ENCODE measurements at regions not wholly inside any gene's neighbourhood (a gene's known extent, or its start where the extent isn't known, plus 50 kb on each side); places are given as distances from the start of the nearest gene placed in this dataset.
"Not testable (repeated sequence)": the region's sequence is repeated elsewhere in the genome, so short reads cannot be mapped to it uniquely, and the experiment has no call there.

GRCh38 chr11:69869311-69869939, 50.2 kb upstream of the FGF3 start:
- no peak for DNase-seq

- no peak for DNase-seq
Measured at GRCh38 chr11:69870766-69871165, 51.5 kb upstream of the FGF3 start.

- no peak for DNase-seq
Measured at GRCh38 chr11:69873166-69874077, 54.2 kb upstream of the FGF3 start.

- DNase-seq = no peak
Measured at GRCh38 chr11:69874178-69874983, 55.2 kb upstream of the FGF3 start.

GRCh38 chr11:69874984-69875624, 55.9 kb upstream of the FGF3 start:
- no peak for DNase-seq

GRCh38 chr11:69876013-69876412, 56.8 kb upstream of the FGF3 start:
- DNase-seq = no peak

- no peak for DNase-seq
Measured at GRCh38 chr11:69877235-69877634, 58.0 kb upstream of the FGF3 start.

- not testable (repeated sequence) for DNase-seq
Measured at GRCh38 chr11:69877704-69878103, 58.5 kb upstream of the FGF3 start.

- DNase-seq = no peak
Measured at GRCh38 chr11:69878144-69878883, 59.1 kb upstream of the FGF3 start.

- no peak for DNase-seq
Measured at GRCh38 chr11:69878927-69879728, 59.9 kb upstream of the FGF3 start.

- no peak for DNase-seq
Measured at GRCh38 chr11:69879729-69880005, 60.5 kb upstream of the FGF3 start.

- DNase-seq = no peak
Measured at GRCh38 chr11:69880041-69880825, 61.0 kb upstream of the FGF3 start.

- no peak for DNase-seq
Measured at GRCh38 chr11:69880826-69881445, 61.7 kb upstream of the FGF3 start.

GRCh38 chr11:69881467-69882269, 62.5 kb upstream of the FGF3 start:
- no peak for DNase-seq

GRCh38 chr11:69882270-69882608, 63.0 kb upstream of the FGF3 start:
- DNase-seq = no peak

GRCh38 chr11:69883292-69884255, 64.4 kb upstream of the FGF3 start:
- no peak for DNase-seq

GRCh38 chr11:69884286-69884685, 65.1 kb upstream of the FGF3 start:
- no peak for DNase-seq

- DNase-seq = no peak
Measured at GRCh38 chr11:69884751-69885150, 65.5 kb upstream of the FGF3 start.
